ENCODE measurements at regions not wholly inside any gene's neighbourhood (a gene's known extent, or its start where the extent isn't known, plus 50 kb on each side); places are given as distances from the start of the nearest gene placed in this dataset.

- TF ChIP-seq EZH2 (IDR thresholded peaks at IDR 0.05; ENCODE audit: borderline replicate concordance): no peak
- TF ChIP-seq, protein P1, sequence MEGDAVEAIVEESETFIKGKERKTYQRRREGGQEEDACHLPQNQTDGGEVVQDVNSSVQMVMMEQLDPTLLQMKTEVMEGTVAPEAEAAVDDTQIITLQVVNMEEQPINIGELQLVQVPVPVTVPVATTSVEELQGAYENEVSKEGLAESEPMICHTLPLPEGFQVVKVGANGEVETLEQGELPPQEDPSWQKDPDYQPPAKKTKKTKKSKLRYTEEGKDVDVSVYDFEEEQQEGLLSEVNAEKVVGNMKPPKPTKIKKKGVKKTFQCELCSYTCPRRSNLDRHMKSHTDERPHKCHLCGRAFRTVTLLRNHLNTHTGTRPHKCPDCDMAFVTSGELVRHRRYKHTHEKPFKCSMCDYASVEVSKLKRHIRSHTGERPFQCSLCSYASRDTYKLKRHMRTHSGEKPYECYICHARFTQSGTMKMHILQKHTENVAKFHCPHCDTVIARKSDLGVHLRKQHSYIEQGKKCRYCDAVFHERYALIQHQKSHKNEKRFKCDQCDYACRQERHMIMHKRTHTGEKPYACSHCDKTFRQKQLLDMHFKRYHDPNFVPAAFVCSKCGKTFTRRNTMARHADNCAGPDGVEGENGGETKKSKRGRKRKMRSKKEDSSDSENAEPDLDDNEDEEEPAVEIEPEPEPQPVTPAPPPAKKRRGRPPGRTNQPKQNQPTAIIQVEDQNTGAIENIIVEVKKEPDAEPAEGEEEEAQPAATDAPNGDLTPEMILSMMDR (IDR thresholded peaks at IDR 0.05; ENCODE audit: poor library complexity): no peak
- TF ChIP-seq EZH2phosphoT487 (IDR thresholded peaks at IDR 0.05; ENCODE audit: low read depth, severe bottlenecking, unreplicated experiment): no peak
These were observed 523.5 kb upstream of the SALL1 start for GRCh38 chr16:51674615-51675014.
